ENCODE measurements at regions not wholly inside any gene's neighbourhood (a gene's known extent, or its start where the extent isn't known, plus 50 kb on each side); places are given as distances from the start of the nearest gene placed in this dataset.

DNA sequence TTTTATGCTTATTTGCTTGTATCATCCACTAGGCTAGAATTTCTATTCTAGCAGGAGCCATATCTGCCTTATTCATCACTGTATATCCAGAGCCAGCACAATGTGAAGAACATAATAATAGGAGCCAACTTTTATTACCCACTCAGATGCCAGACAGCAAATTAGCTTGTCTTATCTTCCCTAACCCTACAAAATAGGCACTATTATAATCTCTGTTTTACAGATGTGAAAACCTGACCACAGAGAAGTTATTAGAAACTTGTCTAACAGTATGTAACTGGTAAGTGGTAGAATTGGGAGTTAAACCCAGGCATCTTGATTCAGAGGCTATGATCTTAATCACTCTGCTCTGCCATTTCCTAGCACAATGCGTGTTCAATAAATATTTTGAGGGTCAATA lies 579.5 kb downstream of the CAAP1 start:
- TF ChIP-seq, protein P1, sequence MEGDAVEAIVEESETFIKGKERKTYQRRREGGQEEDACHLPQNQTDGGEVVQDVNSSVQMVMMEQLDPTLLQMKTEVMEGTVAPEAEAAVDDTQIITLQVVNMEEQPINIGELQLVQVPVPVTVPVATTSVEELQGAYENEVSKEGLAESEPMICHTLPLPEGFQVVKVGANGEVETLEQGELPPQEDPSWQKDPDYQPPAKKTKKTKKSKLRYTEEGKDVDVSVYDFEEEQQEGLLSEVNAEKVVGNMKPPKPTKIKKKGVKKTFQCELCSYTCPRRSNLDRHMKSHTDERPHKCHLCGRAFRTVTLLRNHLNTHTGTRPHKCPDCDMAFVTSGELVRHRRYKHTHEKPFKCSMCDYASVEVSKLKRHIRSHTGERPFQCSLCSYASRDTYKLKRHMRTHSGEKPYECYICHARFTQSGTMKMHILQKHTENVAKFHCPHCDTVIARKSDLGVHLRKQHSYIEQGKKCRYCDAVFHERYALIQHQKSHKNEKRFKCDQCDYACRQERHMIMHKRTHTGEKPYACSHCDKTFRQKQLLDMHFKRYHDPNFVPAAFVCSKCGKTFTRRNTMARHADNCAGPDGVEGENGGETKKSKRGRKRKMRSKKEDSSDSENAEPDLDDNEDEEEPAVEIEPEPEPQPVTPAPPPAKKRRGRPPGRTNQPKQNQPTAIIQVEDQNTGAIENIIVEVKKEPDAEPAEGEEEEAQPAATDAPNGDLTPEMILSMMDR (IDR thresholded peaks at IDR 0.05), result no peak

DNA sequence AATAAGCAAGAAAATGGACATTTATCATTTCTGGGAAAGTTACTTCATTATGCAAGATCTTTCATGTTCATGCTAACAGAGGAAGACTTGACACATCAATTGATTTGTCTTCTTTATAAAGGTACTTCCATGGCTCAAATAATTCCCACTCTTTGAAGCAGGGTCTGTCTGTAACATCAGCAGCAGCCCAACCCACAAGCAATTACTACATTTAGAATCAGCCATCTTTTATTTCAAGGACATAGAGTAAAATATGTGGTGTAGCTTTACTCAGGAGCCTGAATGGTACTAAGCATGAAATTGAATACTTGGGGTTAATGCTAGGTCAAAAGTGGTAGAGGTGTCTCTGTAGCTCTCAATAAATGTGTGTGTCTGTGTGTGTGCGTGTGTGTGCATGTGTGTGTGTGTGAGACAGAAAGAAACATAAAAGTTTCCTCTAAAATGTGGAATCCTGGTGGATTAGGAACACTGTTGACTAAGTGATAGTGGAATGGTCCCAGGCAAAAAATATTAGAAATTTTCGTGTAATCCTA lies 581.1 kb downstream of the CAAP1 start:
- TF ChIP-seq, protein P1 (IDR thresholded peaks at IDR 0.05), result no peak

DNA sequence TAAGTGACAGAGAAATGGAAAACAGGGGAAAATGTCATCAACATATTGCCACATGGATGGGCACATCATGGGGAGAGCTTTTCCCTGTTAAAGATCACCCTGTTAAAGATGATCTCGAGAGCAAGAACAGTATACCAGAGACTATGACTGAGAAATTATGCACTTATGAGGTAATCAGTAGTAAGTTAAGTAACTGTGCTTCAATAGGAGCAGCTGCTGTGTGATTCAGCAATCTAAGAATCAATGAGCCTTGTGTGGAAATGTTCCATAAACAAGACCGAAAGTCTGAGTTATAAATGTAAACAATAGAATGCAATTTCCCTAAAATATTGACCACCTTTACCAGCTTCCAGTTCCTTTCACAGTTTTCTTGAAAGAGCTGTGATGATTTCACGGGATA lies 582.3 kb downstream of the CAAP1 start:
- TF ChIP-seq, protein P1 (IDR thresholded peaks at IDR 0.05), result no peak

DNA sequence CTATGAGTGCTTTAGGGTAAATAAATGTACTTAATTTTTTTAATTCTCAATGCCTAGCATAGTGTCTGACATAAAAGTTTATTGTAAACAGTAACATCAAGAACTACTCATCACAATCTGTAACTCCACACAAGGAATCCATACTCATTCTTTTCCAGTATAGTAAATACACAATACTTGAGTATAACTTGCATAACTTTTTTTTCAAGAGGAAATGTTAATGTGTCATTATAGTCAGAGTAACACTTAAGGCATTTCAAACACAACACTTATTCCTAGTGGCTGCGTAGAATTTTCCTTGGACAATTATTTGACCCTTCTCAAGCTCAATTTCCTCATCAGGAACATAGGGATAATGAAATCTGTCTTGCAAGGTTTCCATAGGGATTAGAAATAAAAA lies 584.3 kb downstream of the CAAP1 start:
- TF ChIP-seq, protein P1 (IDR thresholded peaks at IDR 0.05), result no peak

DNA sequence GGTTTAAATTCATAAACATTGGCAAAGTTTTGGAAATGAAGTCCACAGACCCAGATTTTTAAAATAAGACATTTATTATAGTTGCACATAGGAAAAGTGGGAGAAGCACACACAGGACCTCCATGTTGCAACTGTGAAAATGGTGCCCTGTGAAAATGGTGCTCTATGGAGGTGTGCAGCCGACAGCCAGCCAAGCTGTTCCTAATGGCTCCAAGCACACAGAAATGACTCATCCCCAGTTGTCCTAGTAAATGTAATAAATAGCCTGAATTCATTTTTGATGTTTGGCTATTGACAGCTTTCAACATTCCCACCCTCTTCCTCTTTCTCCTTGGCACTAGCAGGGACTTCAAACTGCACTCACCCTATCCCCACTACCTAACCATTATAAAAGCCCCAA lies 590.9 kb downstream of the CAAP1 start:
- TF ChIP-seq, protein P1 (IDR thresholded peaks at IDR 0.05), result no peak

DNA sequence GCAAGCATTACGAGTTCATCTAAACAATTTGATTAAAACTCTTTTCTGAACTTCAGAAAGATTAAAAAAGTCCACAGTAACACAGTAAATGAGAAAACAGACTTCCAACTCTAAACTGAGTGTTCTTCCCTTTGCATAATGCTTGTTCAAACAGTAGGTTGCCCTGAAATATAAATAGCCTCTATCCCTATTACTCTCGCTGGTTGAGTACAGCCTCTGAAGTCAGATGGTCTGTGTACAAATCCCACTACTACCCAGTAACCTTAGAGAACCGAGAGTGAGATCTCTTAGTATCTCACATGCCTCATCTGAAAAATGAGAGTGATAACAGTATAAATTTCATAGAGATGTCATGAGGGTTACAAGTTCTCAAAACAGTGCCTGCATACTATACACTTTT lies 591.6 kb downstream of the CAAP1 start:
- TF ChIP-seq, protein P1 (IDR thresholded peaks at IDR 0.05), result no peak

DNA sequence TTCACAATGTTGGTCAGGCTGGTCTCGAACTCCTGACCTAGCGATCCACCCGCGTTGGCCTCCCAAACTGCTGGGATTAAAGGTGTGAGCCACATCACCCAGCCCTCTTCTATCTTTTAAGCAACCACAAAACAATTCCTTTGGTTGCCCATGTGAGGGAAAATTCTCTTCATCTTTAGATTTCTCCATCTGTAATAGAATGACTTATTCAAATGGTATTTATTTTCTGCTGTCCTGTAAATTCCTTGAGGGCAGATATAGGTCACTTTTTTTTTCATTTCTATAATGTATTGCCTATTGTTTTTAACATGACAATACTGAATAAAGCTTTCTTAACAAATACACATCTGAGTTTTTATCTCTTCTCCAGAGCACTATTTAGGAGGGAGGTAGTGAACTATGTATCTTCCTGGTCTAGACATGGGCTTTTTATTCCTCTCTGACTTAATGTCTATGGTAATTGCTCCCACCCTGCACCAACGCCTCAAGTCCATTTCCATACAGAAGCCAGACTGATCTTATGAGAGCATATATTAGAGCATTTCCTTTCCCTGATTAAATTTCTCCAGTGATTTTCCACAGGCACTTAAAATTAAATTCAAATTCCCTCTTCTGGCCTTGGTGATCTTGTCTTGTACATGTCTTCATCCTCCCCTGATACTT lies 595.6 kb downstream of the CAAP1 start:
- TF ChIP-seq, protein P1 (IDR thresholded peaks at IDR 0.05), result no peak

DNA sequence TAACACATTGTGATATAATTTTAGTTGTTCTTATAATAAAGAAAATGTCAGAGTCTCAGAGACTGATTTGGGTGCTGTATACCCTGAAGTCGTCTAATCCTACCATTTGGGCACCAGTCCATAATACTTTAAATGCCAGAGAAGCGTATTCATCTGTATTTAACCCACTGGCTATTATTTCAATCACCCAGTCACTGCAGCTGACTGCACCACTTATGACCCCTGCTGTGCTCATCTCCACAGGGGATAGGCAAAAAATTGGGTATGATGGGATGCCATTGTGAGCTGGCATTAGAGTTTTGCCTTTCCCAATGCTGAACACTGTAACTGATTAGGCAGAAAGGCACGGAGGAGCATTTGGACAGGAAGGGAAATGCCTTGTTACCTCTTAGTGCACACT lies 599.7 kb downstream of the CAAP1 start:
- TF ChIP-seq, protein P1 (IDR thresholded peaks at IDR 0.05), result no peak
